GM23338 (cell line): ENCODE measurements at regions not wholly inside any gene's neighbourhood (a gene's known extent, or its start where the extent isn't known, plus 50 kb on each side); places are given as distances from the start of the nearest gene placed in this dataset.

Experiments used
- ATAC-seq: fragments of 200-7000 bp; cut with Tn5 transposase; 3 replicates; pipeline ENCODE4 v1.9.1; 2020
- DNase-seq: peaks from one replicate; pipeline ENCODE4 v3.0.0-alpha.2; 2015; ENCODE audit warnings: low spot score
- H2AFZ ChIP-seq: fragments of 200-600 bp; sonication (generic); 2 replicates; pipeline ENCODE4 v1.8.0; 2016; ENCODE audit warnings: antibody characterized with exemption, mild to moderate bottlenecking, moderate library complexity
- H3F3A ChIP-seq: fragments of 200-600 bp; sonication (generic); replicated peaks from 2 replicates; pipeline ENCODE4 v1.8.0; 2017; ENCODE audit warnings: antibody characterized with exemption, mixed run types, low read depth
- H3K27ac ChIP-seq: fragments of 200-600 bp; sonication (generic); 2 replicates; pipeline ENCODE4 v1.6.1; 2016; ENCODE audit warnings: low read depth
- H3K27me3 ChIP-seq: fragments of 200-600 bp; sonication (generic); 2 replicates; pipeline ENCODE4 v1.8.0; 2016; ENCODE audit warnings: mild to moderate bottlenecking, mixed run types, moderate library complexity; ENCODE audit not compliant: insufficient read depth
- H3K36me3 ChIP-seq: fragments of 200-600 bp; sonication (generic); 2 replicates; pipeline ENCODE4 v1.8.0; 2016; ENCODE audit warnings: mild to moderate bottlenecking; ENCODE audit not compliant: insufficient read depth
- H3K4me1 ChIP-seq: fragments of 200-600 bp; sonication (generic); 2 replicates; pipeline ENCODE4 v1.8.0; 2016; ENCODE audit warnings: mild to moderate bottlenecking, moderate library complexity; ENCODE audit not compliant: insufficient read depth
- H3K4me2 ChIP-seq: fragments of 200-600 bp; sonication (generic); 2 replicates; pipeline ENCODE4 v1.7.1; 2017; ENCODE audit warnings: mixed run types
- H3K4me3 ChIP-seq: fragments of 200-600 bp; sonication (generic); 2 replicates; pipeline ENCODE4 v1.6.1; 2016; ENCODE audit warnings: mixed run types
- H3K79me2 ChIP-seq: fragments of 200-600 bp; sonication (generic); replicated peaks from 2 replicates; pipeline ENCODE4 v1.8.0; 2017; ENCODE audit warnings: mild to moderate bottlenecking; ENCODE audit not compliant: insufficient read depth
- H3K9me2 ChIP-seq: fragments of 200-600 bp; sonication (generic); 2 replicates; pipeline ENCODE4 v1.8.0; 2017; ENCODE audit not compliant: insufficient read depth
- H4K20me1 ChIP-seq: fragments of 200-600 bp; sonication (generic); replicated peaks from 2 replicates; pipeline ENCODE4 v1.8.0; 2017; ENCODE audit warnings: mild to moderate bottlenecking; ENCODE audit not compliant: insufficient read depth
- H3K27ac Mint-ChIP-seq: 2 replicates; pipeline ENCODE4 v1.8.0; 2020; ENCODE audit warnings: inconsistent platforms, mild to moderate bottlenecking, moderate library complexity, mixed read lengths
- H3K27me3 Mint-ChIP-seq: 3 replicates; pipeline ENCODE4 v1.8.0; 2022; ENCODE audit warnings: low read depth, mild to moderate bottlenecking, moderate library complexity, mixed read lengths, inconsistent platforms; ENCODE audit not compliant: insufficient read depth, poor library complexity
- H3K36me3 Mint-ChIP-seq: 3 replicates; pipeline ENCODE4 v1.8.0; 2021; ENCODE audit warnings: low read depth, mild to moderate bottlenecking, inconsistent platforms, moderate library complexity, mixed read lengths
- H3K4me1 Mint-ChIP-seq: 3 replicates; pipeline ENCODE4 v1.8.0; 2020; ENCODE audit warnings: mild to moderate bottlenecking, inconsistent platforms, mixed read lengths
- H3K4me3 Mint-ChIP-seq: 3 replicates; pipeline ENCODE4 v1.8.0; 2021; ENCODE audit warnings: moderate library complexity, mild to moderate bottlenecking, inconsistent platforms, mixed read lengths
- H3K9me3 Mint-ChIP-seq: 3 replicates; pipeline ENCODE4 v1.8.0; 2020; ENCODE audit warnings: moderate library complexity, mild to moderate bottlenecking, inconsistent platforms, mixed read lengths
- CTCF ChIP-seq, 2 experiments: fragments of 200-600 bp in 1 of 2; sonication (generic) in 1 of 2; conservative IDR thresholded peaks; 2 replicates each; pipeline versions ENCODE4 v1.5.1 to v1.6.1; 2016 to 2017; ENCODE audit warnings: antibody characterized with exemption in 2 of 2, low read depth in 2 of 2, mild to moderate bottlenecking in 2 of 2, moderate library complexity in 1 of 2
- ETS1 ChIP-seq: IDR thresholded peaks from 2 replicates; pipeline ENCODE4 v1.6.1; 2016; ENCODE audit warnings: antibody characterized with exemption
- EZH2 ChIP-seq: fragments of 200-600 bp; sonication (generic); IDR thresholded peaks from one replicate; pipeline ENCODE4 v1.8.0; 2017; ENCODE audit warnings: antibody characterized with exemption, mild to moderate bottlenecking, low read depth; ENCODE audit not compliant: unreplicated experiment
- JUNB ChIP-seq: IDR thresholded peaks from one replicate; pipeline ENCODE4 v1.6.1; 2016; ENCODE audit warnings: antibody characterized with exemption; ENCODE audit not compliant: unreplicated experiment
- NANOG ChIP-seq: IDR thresholded peaks from 2 replicates; pipeline ENCODE4 v1.6.1; 2016; ENCODE audit warnings: antibody characterized with exemption, borderline replicate concordance
- STAT1 ChIP-seq: IDR thresholded peaks from one replicate; pipeline ENCODE4 v1.6.1; 2016; ENCODE audit warnings: antibody characterized with exemption; ENCODE audit not compliant: unreplicated experiment
- TF ChIP-seq, protein P1 (sequence below): fragments of 250-450 bp; sonication (Bioruptor Pico); IDR thresholded peaks from 2 replicates; pipeline ENCODE4 v1.5.0; 2020; ENCODE audit warnings: mild to moderate bottlenecking, moderate library complexity

DNA sequence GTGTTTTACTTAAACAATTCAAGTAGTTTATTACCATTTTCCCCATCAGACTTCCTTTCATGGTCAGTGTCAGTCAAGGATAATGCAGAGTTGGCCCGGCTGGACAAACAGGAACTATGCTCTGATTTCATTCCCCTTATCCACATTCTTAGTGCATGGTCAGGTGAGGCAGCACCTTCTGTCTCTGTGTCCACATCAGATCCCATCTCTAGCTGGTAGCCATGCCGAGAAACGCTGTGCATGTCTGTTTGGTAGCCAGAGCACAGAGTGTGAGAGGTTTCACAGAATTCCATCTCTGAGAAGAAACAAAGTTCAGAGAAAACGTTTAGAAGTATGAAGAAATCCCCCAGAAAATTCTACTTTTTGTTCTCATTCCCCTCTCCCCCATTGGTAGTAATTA lies 423.7 kb upstream of the TEX13C start:
- Mint-ChIP-seq H3K4me1 (peaks cover 4% of the 10 kb centered on the region; the same call in 2 of the 3 replicates), H3K9me3 (no peaks in the 10 kb centered on the region), H3K36me3 (no peaks in the 10 kb centered on the region), H3K27ac (no peak overlapping the region), H3K27me3 (no peaks in the 10 kb centered on the region), H3K4me3 (no peak overlapping the region)
- no peaks in the 10 kb centered on the region for H3K36me3 ChIP-seq
- no peak overlapping the region for H3K27ac ChIP-seq
- H4K20me1 ChIP-seq: no peaks in the 10 kb centered on the region
- H3K27me3 ChIP-seq: no peaks in the 10 kb centered on the region
- no peaks in the 10 kb centered on the region for H3K4me1 ChIP-seq
- no peaks in the 10 kb centered on the region for H3K79me2 ChIP-seq
- no peaks in the 10 kb centered on the region for H3F3A ChIP-seq
- no peak overlapping the region for H3K4me2 ChIP-seq
- no peak overlapping the region for H3K4me3 ChIP-seq
- ATAC-seq (no peak), DNase-seq (no peak)
- no peaks in the 10 kb centered on the region for H3K9me2 ChIP-seq
- TF ChIP-seq, protein P1, sequence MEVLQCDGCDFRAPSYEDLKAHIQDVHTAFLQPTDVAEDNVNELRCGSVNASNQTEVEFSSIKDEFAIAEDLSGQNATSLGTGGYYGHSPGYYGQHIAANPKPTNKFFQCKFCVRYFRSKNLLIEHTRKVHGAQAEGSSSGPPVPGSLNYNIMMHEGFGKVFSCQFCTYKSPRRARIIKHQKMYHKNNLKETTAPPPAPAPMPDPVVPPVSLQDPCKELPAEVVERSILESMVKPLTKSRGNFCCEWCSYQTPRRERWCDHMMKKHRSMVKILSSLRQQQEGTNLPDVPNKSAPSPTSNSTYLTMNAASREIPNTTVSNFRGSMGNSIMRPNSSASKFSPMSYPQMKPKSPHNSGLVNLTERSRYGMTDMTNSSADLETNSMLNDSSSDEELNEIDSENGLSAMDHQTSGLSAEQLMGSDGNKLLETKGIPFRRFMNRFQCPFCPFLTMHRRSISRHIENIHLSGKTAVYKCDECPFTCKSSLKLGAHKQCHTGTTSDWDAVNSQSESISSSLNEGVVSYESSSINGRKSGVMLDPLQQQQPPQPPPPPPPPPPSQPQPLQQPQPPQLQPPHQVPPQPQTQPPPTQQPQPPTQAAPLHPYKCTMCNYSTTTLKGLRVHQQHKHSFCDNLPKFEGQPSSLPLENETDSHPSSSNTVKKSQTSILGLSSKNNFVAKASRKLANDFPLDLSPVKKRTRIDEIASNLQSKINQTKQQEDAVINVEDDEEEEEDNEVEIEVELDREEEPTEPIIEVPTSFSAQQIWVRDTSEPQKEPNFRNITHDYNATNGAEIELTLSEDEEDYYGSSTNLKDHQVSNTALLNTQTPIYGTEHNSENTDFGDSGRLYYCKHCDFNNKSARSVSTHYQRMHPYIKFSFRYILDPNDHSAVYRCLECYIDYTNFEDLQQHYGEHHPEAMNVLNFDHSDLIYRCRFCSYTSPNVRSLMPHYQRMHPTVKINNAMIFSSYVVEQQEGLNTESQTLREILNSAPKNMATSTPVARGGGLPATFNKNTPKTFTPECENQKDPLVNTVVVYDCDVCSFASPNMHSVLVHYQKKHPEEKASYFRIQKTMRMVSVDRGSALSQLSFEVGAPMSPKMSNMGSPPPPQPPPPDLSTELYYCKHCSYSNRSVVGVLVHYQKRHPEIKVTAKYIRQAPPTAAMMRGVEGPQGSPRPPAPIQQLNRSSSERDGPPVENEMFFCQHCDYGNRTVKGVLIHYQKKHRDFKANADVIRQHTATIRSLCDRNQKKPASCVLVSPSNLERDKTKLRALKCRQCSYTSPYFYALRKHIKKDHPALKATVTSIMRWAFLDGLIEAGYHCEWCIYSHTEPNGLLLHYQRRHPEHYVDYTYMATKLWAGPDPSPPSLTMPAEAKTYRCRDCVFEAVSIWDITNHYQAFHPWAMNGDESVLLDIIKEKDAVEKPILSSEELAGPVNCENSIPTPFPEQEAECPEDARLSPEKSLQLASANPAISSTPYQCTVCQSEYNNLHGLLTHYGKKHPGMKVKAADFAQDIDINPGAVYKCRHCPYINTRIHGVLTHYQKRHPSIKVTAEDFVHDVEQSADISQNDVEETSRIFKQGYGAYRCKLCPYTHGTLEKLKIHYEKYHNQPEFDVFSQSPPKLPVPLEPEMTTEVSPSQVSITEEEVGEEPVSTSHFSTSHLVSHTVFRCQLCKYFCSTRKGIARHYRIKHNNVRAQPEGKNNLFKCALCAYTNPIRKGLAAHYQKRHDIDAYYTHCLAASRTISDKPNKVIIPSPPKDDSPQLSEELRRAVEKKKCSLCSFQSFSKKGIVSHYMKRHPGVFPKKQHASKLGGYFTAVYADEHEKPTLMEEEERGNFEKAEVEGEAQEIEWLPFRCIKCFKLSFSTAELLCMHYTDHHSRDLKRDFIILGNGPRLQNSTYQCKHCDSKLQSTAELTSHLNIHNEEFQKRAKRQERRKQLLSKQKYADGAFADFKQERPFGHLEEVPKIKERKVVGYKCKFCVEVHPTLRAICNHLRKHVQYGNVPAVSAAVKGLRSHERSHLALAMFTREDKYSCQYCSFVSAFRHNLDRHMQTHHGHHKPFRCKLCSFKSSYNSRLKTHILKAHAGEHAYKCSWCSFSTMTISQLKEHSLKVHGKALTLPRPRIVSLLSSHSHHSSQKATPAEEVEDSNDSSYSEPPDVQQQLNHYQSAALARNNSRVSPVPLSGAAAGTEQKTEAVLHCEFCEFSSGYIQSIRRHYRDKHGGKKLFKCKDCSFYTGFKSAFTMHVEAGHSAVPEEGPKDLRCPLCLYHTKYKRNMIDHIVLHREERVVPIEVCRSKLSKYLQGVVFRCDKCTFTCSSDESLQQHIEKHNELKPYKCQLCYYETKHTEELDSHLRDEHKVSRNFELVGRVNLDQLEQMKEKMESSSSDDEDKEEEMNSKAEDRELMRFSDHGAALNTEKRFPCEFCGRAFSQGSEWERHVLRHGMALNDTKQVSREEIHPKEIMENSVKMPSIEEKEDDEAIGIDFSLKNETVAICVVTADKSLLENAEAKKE (CRISPR knock-in tag): no peak
- TF ChIP-seq ETS1: no peak
- no peak for TF ChIP-seq STAT1
- TF ChIP-seq CTCF (conservative IDR thresholded peaks at IDR 0.05; ENCODE audit: low read depth in 2 of 2): no peak
- no peak for TF ChIP-seq NANOG
- no peak for TF ChIP-seq JUNB
- no peak for TF ChIP-seq EZH2
- no peak overlapping the region for H2AFZ ChIP-seq
